ENCODE measurements at regions not wholly inside any gene's neighbourhood (a gene's known extent, or its start where the extent isn't known, plus 50 kb on each side); places are given as distances from the start of the nearest gene placed in this dataset.
"Not testable (repeated sequence)": the region's sequence is repeated elsewhere in the genome, so short reads cannot be mapped to it uniquely, and the experiment has no call there.

GRCh38 chr11:91086028-91086427, 863.2 kb upstream of the CHORDC1 start:
- no peak for DNase-seq

- DNase-seq: no peak
Measured at GRCh38 chr11:91082255-91082654, 859.4 kb upstream of the CHORDC1 start.

- DNase-seq: no peak
Measured at GRCh38 chr11:91081440-91082043, 858.7 kb upstream of the CHORDC1 start.

- no peak for DNase-seq
Measured at GRCh38 chr11:91078221-91078620, 855.4 kb upstream of the CHORDC1 start.

- DNase-seq: no peak
Measured at GRCh38 chr11:91075032-91075695, 852.3 kb upstream of the CHORDC1 start.

GRCh38 chr11:91067666-91068065, 844.8 kb upstream of the CHORDC1 start:
- DNase-seq: no peak

DNA sequence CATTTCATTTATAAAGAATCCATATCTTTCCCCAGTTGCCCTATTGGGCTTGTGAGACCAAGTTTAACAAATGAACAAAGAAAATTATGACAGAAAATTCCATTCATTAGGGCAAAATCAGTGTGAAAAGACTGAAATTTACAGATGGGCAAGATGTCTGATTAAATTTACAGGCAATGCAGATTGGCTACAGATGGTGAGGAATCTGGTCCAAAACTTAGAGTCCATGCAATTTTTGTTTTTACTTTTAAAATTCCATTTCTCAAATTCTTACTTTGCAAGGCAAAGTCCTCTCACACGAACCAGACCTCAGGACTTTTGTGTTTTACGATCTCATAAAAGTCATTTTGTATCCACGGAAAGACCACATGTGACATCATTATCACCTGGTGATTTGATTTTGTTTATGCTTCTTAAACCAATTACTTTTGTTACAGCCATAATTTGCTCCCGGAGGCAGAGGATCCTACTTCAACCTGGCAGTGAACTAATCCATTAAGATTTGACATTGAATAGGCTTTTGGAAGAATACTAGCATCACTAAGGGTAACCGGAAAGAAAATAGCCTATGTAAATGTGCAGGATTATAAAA, 843.7 kb upstream of the CHORDC1 start:
- no peak for DNase-seq

DNA sequence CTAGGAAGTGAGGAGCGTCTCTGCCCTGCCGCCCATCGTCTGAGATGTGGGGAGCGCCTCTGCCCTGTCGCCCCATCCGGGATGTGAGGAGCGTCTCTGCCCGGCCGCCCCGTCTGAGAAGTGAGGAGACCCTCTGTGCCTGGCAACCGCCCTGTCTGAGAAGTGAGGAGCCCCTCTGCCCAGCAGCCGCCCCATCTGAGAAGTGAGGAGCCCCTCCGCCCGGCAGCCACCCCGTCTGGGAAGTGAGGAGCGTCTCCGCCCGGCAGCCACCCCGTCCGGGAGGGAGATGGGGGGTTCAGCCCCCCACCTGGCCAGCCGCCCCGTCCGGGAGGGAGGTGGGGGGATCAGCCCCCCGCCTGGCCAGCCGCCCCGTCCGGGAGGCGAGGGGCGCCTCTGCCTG, 840.5 kb upstream of the CHORDC1 start:
- DNase-seq: not testable (repeated sequence)

- no peak for DNase-seq
Measured at GRCh38 chr11:91047882-91048281, 825.0 kb upstream of the CHORDC1 start.

DNA sequence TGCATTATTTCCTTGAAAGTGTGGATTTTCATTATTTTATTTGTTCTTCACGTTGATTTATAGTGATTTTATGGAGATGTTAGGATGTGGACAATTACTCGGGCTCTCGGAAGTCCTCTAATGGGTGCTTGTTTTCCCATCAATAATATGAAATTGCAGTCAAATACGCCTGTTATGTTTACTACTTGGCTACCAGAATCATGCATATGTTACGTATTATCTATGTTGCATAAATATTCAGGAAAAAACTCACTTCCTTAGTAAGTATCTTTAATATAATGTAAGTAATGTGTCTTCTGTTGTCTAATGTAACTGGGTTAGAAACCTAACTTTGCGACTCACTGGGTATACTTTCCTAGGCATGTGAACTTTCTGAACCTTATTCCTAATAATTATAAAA, 823.4 kb upstream of the CHORDC1 start:
- DNase-seq: no peak

GRCh38 chr11:91041626-91042025, 818.8 kb upstream of the CHORDC1 start:
- DNase-seq: no peak

- no peak for DNase-seq
Measured at GRCh38 chr11:91023731-91024130, 800.9 kb upstream of the CHORDC1 start.

DNA sequence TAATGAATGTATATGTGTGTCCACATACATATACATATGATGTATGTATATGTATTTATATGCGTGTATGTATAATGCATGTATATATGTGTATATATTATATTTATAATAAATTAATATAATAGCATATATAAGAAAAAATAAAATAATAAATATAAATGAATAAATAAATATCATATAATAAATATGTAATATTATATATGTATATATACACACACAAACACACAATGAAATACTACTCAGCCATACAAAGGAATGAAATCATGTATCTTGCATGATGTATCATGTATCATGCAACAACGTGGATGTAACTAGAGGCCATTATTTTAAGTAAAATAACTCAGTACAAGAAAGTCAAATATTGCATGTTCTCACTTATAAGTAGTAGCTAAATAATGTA, 788.7 kb upstream of the CHORDC1 start:
- DNase-seq: no peak

DNA sequence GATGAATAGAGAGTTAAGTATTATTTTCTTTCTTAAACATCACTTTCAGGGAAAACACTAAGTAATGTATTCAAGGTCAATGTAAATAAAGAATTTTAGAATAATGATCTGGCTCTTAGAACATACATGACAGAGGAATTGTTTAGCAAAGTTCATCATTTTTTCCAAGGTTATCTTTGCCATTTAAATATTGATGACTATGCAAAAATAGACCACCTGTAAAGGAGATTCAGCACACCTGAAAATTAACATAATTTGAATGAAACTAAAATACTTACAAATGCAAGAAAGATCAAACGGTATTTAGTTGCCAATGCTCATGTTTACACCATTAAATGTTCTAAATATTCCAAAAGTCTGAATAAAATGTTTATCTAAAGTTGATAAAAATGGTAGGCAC, 782.6 kb upstream of the CHORDC1 start:
- DNase-seq: no peak

DNA sequence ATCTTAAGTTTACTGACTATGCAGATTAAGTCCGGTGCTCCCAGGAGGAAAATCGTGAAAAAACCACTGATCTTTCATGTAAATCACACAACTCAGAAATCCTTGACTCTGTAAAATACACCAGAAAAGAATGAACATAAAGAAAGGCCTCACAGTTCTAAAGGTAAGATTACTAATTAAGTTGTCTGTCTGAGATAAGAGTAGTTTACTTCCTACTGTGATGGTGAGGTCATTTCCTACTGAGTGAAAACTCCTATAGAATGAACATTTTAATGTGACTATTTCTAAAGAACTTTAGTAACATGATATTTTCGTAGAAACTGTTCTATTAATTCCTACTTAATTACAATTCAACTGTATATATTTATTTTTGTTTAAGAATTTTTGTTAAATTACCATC, 774.4 kb upstream of the CHORDC1 start:
- DNase-seq: no peak

DNA sequence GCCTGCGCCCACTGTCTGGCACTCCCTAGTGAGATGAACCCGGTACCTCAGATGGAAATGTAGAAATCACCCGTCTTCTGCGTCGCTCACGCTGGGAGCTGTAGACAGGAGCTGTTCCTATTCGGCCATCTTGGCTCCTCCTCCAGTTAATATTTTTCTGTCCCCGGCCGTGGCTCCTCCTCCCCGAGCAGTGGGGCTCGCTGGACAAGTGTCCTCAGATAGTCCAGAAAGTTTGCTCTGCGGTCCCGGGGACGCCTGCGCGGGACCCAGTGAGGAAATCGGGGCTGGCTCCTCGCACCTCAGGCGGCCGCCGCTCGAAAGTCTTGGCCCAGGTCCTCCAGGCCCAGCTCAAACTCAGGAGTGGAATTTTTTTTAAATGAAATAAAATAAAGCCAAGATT, 749.3 kb upstream of the CHORDC1 start:
- DNase-seq: not testable (repeated sequence)

GRCh38 chr11:90947930-90948329, 725.1 kb upstream of the CHORDC1 start:
- no peak for DNase-seq

- no peak for DNase-seq
Measured at GRCh38 chr11:90930252-90930651, 707.4 kb upstream of the CHORDC1 start.

GRCh38 chr11:90919332-90919731, 696.5 kb upstream of the CHORDC1 start:
- DNase-seq: no peak

DNA sequence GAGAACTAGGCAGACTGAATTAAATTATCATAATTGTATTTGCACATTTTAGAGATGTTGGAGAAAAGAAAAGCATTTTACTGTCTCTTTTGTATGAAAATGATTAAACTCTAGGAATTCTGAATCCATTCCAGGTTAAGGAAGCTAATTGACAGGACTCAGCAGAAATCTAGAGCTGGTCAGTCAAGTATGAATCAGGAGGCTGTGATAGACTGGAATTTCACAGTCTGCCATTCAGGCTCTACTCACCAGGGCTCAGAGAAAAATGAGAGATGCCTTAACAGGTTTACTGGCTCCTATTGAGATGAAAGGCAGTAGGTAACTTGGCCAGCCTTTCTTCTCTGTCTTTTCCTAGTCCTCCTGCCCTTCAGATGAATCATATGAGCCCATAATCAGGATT, 693.9 kb upstream of the CHORDC1 start:
- no peak for DNase-seq

DNA sequence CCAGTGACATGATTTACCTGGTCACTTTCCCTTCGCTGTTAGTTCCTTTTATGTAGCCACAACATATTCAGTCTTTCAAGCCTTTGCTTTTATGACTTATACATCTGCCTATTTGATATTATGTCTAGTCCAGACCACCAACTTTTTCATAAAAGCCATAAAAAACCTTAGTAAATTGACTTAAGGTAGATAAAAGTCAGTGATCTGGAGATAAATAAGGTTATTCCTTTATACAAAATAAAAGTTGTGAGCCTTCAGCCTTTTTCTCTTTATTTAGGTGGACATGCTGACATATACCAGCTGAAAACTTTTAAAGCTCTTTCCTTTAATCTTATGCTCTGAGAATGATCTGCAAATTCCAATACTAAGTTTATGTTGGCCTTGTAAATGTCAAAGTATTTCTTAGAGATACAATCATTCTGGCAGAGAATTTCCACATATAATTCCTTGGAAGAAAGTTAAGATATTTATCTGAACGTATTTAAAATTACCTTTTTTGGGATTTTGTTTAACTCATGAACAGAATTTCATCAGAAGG, 690.4 kb upstream of the CHORDC1 start:
- no peak for DNase-seq

DNA sequence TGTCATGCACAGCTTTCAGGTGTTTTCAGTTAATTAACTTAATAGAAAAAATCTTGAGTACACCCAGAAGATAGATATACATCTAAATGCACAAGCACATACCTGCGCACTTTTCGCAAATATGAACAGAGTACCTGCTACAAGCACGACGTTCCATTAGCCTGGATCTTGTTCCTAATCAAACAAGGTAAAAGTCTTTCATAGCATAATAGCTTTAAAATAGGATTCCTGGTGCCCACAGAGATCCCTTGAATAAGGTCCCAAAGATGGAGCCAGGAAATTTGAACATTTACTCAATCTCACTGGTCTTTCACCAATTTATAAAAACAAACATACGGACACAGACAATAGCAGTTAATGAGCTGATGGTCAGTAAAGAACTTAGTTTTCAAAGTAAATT, 689.8 kb upstream of the CHORDC1 start:
- no peak for DNase-seq

DNA sequence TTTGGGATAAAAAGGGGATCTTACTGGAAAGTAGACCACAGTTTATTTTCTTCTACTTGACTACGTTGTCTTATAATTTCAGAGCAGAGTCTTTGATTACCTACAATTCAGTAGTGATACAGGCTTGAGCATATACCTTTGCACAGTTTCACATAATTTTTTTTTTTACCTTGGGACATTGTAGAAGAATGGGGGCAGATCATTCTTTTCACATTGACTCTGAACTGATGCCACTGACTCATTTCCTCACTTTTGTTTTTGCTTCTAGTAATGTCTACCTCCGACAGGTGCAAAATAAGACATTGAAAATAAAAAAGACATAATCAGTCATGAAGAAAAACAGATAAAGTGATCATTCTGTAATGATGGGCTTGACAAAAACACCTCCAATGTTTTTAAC, 688.3 kb upstream of the CHORDC1 start:
- no peak for DNase-seq

- no peak for DNase-seq
Measured at GRCh38 chr11:90908074-90908473, 685.2 kb upstream of the CHORDC1 start.
